Skeletal muscle tissue (tissue), 3 donors: ENCODE measurements at regions not wholly inside any gene's neighbourhood (a gene's known extent, or its start where the extent isn't known, plus 50 kb on each side); places are given as distances from the start of the nearest gene placed in this dataset.

Experiments
- H3K27ac ChIP-seq: one replicate; pipeline ENCODE4 v1.7.0; 2013; ENCODE audit warnings: mild to moderate bottlenecking, low read depth, low read length, inconsistent platforms
- H3K27me3 ChIP-seq, 3 donors: one replicate each; pipeline ENCODE4 v1.7.0; 2013; ENCODE audit warnings: low read length in 3 of 3; ENCODE audit not compliant: control insufficient read depth in 3 of 3, insufficient read depth in 3 of 3
- H3K36me3 ChIP-seq, 3 donors: one replicate each; pipeline ENCODE4 v1.7.0; 2013; ENCODE audit warnings: low read length in 3 of 3; ENCODE audit not compliant: control insufficient read depth in 3 of 3, insufficient read depth in 3 of 3
- H3K4me1 ChIP-seq, 3 donors: one replicate each; pipeline ENCODE4 v1.7.0; 2013; ENCODE audit warnings: low read length in 3 of 3, mild to moderate bottlenecking in 3 of 3; ENCODE audit not compliant: control insufficient read depth in 3 of 3, insufficient read depth in 3 of 3
- H3K4me3 ChIP-seq, 3 donors: one replicate each; pipeline ENCODE4 v1.7.0; 2013; ENCODE audit warnings: low read length in 3 of 3
- H3K9ac ChIP-seq, 3 donors: one replicate each; pipeline ENCODE4 v1.7.0; 2013; ENCODE audit warnings: low read length in 3 of 3, mild to moderate bottlenecking in 3 of 3, moderate library complexity in 2 of 3, low read depth in 1 of 3
- H3K9me3 ChIP-seq, 3 donors: one replicate each; pipeline ENCODE4 v1.7.0; 2013; ENCODE audit warnings: low read length in 3 of 3; ENCODE audit not compliant: control insufficient read depth in 3 of 3
- donor health status: Osteomylitis.

GRCh38 chr12:69150796-69151127 lies 88.6 kb upstream of the CPSF6 start:
- H3K4me1 ChIP-seq = no peaks in the 10 kb centered on the region
- H3K9ac ChIP-seq = no peak overlapping the region
- H3K27ac ChIP-seq = no peak overlapping the region
- no peak overlapping the region for H3K4me3 ChIP-seq
- H3K36me3 ChIP-seq = no peaks in the 10 kb centered on the region
- no peaks in the 10 kb centered on the region for H3K9me3 ChIP-seq
- no peaks in the 10 kb centered on the region for H3K27me3 ChIP-seq

DNA sequence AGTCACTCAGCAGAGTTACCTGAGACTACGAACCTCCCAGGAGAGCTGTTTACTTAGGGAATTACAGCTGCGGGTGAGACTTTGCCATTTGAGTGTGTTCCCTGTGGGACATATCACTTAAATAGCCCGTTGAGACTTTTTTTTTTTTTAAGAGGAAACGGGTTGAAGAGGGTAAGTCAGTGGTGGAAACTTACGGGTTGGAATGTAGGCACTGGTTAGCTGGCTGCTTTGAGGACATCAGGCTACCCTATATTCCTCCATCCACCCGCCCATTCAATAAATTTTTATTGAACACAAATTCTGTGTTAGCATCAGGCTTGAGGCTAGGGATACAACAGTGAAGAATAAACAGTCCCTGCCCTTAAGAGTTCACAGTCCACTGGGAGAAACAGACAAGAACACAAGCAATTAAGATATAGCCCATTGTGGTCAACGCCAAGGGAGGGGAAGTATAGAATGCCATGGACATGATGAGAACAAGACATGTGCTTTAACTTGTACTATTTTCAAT lies 88.1 kb upstream of the CPSF6 start:
- Histone ChIP-seq H3K36me3 (no peaks in the 10 kb centered on the region), H3K4me3 (no peak overlapping the region), H3K4me1 (no peaks in the 10 kb centered on the region), H3K9ac (no peak overlapping the region), H3K27ac (no peak overlapping the region), H3K9me3 (no peaks in the 10 kb centered on the region), H3K27me3 (no peaks in the 10 kb centered on the region)

GRCh38 chr12:69154585-69155363 lies 84.6 kb upstream of the CPSF6 start:
- Histone ChIP-seq H3K4me1 (no peaks in the 10 kb centered on the region), H3K4me3 (peak overlapping the region in 1 of 3 donors; percentile 24), H3K27me3 (no peaks in the 10 kb centered on the region), H3K9me3 (no peaks in the 10 kb centered on the region), H3K36me3 (no peaks in the 10 kb centered on the region), H3K9ac (no peak overlapping the region), H3K27ac (no peak overlapping the region)

GRCh38 chr12:69157023-69157655 lies 82.2 kb upstream of the CPSF6 start:
- no peak overlapping the region for H3K9ac ChIP-seq
- H3K36me3 ChIP-seq = no peaks in the 10 kb centered on the region
- H3K27ac ChIP-seq = no peak overlapping the region
- no peaks in the 10 kb centered on the region for H3K9me3 ChIP-seq
- no peaks in the 10 kb centered on the region for H3K4me1 ChIP-seq
- H3K27me3 ChIP-seq = no peaks in the 10 kb centered on the region
- H3K4me3 ChIP-seq = peak overlapping the region in 1 of 3 donors; percentile 13

DNA sequence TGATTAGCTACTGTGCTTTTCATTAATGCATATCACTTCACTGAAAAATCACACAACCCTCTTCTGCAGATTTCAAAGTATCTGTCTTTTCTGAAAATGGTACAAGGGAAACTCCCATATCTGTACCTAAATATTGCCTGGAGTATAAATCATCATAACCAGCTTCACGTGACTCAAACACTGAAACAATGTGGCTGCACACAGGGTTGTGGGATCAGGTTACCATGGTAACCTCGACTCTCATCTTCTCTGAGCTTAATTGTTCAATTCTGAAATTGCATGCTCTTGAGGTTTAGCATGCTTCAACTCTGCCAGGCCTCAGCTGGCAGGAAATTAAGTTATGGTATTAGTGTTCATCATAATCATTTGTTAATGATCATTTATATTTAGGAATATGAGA lies 77.5 kb upstream of the CPSF6 start:
- no peak overlapping the region for H3K9ac ChIP-seq
- no peaks in the 10 kb centered on the region for H3K4me1 ChIP-seq
- no peak overlapping the region for H3K4me3 ChIP-seq
- H3K27ac ChIP-seq = no peak overlapping the region
- no peaks in the 10 kb centered on the region for H3K9me3 ChIP-seq
- no peaks in the 10 kb centered on the region for H3K36me3 ChIP-seq
- H3K27me3 ChIP-seq = no peaks in the 10 kb centered on the region

DNA sequence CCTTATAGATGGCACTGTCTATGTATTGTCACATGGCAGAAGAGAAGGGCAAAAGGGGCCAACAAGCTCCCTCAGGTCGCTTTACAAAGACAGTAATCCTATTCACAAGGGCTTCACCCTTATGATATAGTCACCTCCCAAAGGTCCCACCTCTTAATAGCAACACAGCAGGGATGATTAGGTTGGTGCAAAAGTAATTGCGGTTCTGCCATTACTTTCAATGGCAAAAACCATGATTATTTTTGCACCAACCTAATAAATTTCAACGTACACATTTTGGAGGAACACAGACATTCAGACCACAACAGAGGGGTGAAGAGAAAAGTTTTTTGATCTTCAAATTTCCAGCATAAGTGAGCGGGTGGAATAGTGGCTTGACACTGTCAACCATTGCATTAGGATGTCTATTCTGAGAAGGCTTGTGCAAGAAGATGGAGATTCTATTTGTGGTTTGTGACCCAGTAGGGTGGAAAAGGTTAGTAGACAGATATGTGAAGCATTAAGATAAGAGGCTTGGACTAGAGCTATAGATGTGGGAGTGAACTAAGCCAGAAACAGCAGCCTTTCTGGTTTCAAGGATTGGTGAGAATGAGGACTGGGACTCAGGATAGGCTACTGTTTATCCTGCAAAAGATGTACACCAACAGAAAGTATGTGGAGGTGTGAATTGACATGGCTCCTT lies 75.5 kb upstream of the CPSF6 start:
- H3K9ac ChIP-seq = no peak overlapping the region
- no peaks in the 10 kb centered on the region for H3K27me3 ChIP-seq
- no peaks in the 10 kb centered on the region for H3K4me1 ChIP-seq
- H3K27ac ChIP-seq = no peak overlapping the region
- H3K9me3 ChIP-seq = no peaks in the 10 kb centered on the region
- no peak overlapping the region for H3K4me3 ChIP-seq
- H3K36me3 ChIP-seq = no peaks in the 10 kb centered on the region

- no peaks in the 10 kb centered on the region for H3K4me1 ChIP-seq
- H3K4me3 ChIP-seq = no peak overlapping the region
- H3K9me3 ChIP-seq = no peaks in the 10 kb centered on the region
- no peaks in the 10 kb centered on the region for H3K27me3 ChIP-seq
- H3K9ac ChIP-seq = no peak overlapping the region
- no peaks in the 10 kb centered on the region for H3K36me3 ChIP-seq
- no peak overlapping the region for H3K27ac ChIP-seq
These were observed 71.7 kb upstream of the CPSF6 start for GRCh38 chr12:69167648-69168165.

GRCh38 chr12:69168363-69168762 lies 71.0 kb upstream of the CPSF6 start:
- H3K4me3 ChIP-seq = no peak overlapping the region
- no peaks in the 10 kb centered on the region for H3K27me3 ChIP-seq
- H3K4me1 ChIP-seq = no peaks in the 10 kb centered on the region
- no peaks in the 10 kb centered on the region for H3K9me3 ChIP-seq
- H3K9ac ChIP-seq = no peak overlapping the region
- H3K27ac ChIP-seq = no peak overlapping the region
- no peaks in the 10 kb centered on the region for H3K36me3 ChIP-seq

DNA sequence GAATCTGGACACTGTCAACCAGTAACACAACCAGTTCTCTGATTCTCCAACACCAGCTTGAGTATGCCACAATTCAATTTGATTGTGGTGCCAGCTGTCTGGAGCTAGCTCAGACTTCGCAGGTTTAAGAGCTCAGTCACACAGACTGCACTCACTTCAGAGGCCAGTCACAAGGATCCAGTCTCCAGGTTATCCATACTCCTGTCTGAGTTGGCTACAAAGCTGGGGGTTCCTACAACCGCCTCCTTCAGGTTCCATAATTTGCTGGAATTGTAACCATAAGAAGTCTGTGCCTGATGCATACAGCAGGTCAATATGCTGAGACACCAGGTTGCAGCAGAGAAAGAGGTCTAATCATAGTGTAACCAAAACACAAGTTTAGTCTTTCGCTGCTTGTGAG lies 70.5 kb upstream of the CPSF6 start:
- Histone ChIP-seq H3K4me3 (no peak overlapping the region), H3K4me1 (no peaks in the 10 kb centered on the region), H3K27ac (no peak overlapping the region), H3K27me3 (no peaks in the 10 kb centered on the region), H3K9me3 (no peaks in the 10 kb centered on the region), H3K36me3 (no peaks in the 10 kb centered on the region), H3K9ac (no peak overlapping the region)

DNA sequence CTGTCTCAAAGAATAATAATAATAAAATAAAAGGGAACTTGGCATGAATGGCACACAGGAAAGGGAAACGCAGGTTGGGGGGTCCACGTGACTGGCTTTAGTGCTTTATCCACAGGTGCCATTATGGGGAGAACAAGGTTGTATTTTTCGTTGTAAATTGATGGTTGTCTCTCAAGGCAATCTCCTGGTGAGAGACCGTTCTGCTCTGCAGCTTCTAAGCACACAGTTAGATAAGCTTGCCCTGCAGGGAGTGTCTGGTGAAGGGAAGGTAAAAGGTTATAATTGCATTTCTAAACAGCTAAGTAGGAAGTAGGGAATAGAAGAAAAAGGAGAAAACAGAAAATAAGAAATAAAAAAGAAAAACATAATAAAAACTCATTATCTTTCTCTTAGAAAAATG lies 69.1 kb upstream of the CPSF6 start:
- no peaks in the 10 kb centered on the region for H3K9me3 ChIP-seq
- H3K27me3 ChIP-seq = no peaks in the 10 kb centered on the region
- no peaks in the 10 kb centered on the region for H3K4me1 ChIP-seq
- no peak overlapping the region for H3K27ac ChIP-seq
- no peak overlapping the region for H3K9ac ChIP-seq
- H3K4me3 ChIP-seq = no peak overlapping the region
- no peaks in the 10 kb centered on the region for H3K36me3 ChIP-seq
